ENCODE measurements at regions not wholly inside any gene's neighbourhood (a gene's known extent, or its start where the extent isn't known, plus 50 kb on each side); places are given as distances from the start of the nearest gene placed in this dataset.

GRCh38 chr13:112225429-112226090 is 150.6 kb upstream of the SPACA7 start:
- no peak for DNase-seq

GRCh38 chr13:112226320-112227002 is 149.7 kb upstream of the SPACA7 start:
- DNase-seq: no peak

GRCh38 chr13:112227031-112227430 is 149.1 kb upstream of the SPACA7 start:
- DNase-seq: no peak

- no peak for DNase-seq
Observed at GRCh38 chr13:112229445-112229844, 146.7 kb upstream of the SPACA7 start.

GRCh38 chr13:112229992-112230872 is 145.9 kb upstream of the SPACA7 start:
- no peak for DNase-seq

- no peak for DNase-seq
Observed at GRCh38 chr13:112231451-112232083, 144.6 kb upstream of the SPACA7 start.

- no peak for DNase-seq
Observed at GRCh38 chr13:112233256-112233655, 142.9 kb upstream of the SPACA7 start.

- no peak for DNase-seq
Observed at GRCh38 chr13:112233716-112234115, 142.4 kb upstream of the SPACA7 start.

GRCh38 chr13:112234131-112234875 is 141.9 kb upstream of the SPACA7 start:
- DNase-seq: no peak

- no peak for DNase-seq
Observed at GRCh38 chr13:112236016-112236415, 140.1 kb upstream of the SPACA7 start.

GRCh38 chr13:112236539-112237197 is 139.5 kb upstream of the SPACA7 start:
- DNase-seq: no peak

GRCh38 chr13:112238436-112238995 is 137.6 kb upstream of the SPACA7 start:
- no peak for DNase-seq

GRCh38 chr13:112240076-112240475 is 136.1 kb upstream of the SPACA7 start:
- DNase-seq: no peak

GRCh38 chr13:112241288-112241687 is 134.9 kb upstream of the SPACA7 start:
- DNase-seq: no peak

- DNase-seq: no peak
Observed at GRCh38 chr13:112242777-112243176, 133.4 kb upstream of the SPACA7 start.

- no peak for DNase-seq
Observed at GRCh38 chr13:112244061-112244460, 132.1 kb upstream of the SPACA7 start.

GRCh38 chr13:112244495-112245177 is 131.5 kb upstream of the SPACA7 start:
- DNase-seq: no peak

- DNase-seq: no peak
Observed at GRCh38 chr13:112245179-112245724, 130.9 kb upstream of the SPACA7 start.

- no peak for DNase-seq
Observed at GRCh38 chr13:112245989-112246388, 130.2 kb upstream of the SPACA7 start.

- DNase-seq: no peak
Observed at GRCh38 chr13:112246731-112247470, 129.3 kb upstream of the SPACA7 start.

Data from activated CD4-positive, alpha-beta T cell treated with anti-CD3 and anti-CD28 coated beads for 1 hour (primary cell).